ENCODE measurements at regions not wholly inside any gene's neighbourhood (a gene's known extent, or its start where the extent isn't known, plus 50 kb on each side); places are given as distances from the start of the nearest gene placed in this dataset.

DNA sequence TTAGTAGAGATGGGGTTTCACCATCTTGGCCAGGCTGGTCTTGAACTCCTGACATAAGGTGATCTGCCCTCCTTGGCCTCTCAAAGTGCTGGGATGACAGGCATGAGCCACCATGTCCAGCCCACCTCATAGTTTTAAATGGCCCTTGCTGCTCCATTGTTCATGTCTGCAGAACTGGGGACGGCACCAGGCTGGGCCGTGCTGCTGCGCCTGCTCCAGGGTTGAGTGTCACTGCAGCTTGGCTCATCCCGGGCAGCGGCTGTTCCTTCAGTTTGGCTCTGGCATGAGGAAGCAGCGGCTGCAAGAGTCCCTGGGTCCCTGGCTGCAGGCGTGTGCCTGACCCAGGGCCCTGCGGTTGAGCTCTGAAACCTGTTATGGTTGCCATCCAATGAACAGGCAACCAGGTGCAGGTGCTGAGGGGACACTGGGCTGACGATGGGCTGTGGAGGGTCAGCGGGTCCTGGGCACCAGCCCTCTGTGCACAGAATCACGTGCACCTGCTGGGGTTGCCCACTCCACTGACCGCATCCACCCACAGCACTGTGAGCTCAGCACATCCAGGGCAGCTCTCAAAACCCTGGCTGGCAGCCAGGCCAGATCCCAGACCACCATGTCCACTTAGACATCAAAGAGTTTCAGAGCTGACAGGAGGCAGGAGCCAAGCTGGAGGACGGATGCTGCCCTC, 70.2 kb upstream of the PPP2R2D start:
- peaks cover 66% of the 10 kb centered on the region for H3K9me3 ChIP-seq (ENCODE audit: control insufficient read depth, insufficient read depth, low read length)
- ChIA-PET POLR2A (no interaction called here), CTCF (no interaction called here)
- H3K27ac ChIP-seq (ENCODE audit: low read depth, low read length), result no peak overlapping the region
- H3K4me3 ChIP-seq (ENCODE audit: low read depth, low read length), result no peak overlapping the region
- no peak for DNase-seq (ENCODE audit: low read depth, low spot score)
- TF ChIP-seq, protein P1, sequence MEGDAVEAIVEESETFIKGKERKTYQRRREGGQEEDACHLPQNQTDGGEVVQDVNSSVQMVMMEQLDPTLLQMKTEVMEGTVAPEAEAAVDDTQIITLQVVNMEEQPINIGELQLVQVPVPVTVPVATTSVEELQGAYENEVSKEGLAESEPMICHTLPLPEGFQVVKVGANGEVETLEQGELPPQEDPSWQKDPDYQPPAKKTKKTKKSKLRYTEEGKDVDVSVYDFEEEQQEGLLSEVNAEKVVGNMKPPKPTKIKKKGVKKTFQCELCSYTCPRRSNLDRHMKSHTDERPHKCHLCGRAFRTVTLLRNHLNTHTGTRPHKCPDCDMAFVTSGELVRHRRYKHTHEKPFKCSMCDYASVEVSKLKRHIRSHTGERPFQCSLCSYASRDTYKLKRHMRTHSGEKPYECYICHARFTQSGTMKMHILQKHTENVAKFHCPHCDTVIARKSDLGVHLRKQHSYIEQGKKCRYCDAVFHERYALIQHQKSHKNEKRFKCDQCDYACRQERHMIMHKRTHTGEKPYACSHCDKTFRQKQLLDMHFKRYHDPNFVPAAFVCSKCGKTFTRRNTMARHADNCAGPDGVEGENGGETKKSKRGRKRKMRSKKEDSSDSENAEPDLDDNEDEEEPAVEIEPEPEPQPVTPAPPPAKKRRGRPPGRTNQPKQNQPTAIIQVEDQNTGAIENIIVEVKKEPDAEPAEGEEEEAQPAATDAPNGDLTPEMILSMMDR (IDR thresholded peaks at IDR 0.05; ENCODE audit: low read depth, low read length), result no peak
- H3K27me3 ChIP-seq (ENCODE audit: control insufficient read depth, insufficient read depth, low read length), result no peaks in the 10 kb centered on the region

DNA sequence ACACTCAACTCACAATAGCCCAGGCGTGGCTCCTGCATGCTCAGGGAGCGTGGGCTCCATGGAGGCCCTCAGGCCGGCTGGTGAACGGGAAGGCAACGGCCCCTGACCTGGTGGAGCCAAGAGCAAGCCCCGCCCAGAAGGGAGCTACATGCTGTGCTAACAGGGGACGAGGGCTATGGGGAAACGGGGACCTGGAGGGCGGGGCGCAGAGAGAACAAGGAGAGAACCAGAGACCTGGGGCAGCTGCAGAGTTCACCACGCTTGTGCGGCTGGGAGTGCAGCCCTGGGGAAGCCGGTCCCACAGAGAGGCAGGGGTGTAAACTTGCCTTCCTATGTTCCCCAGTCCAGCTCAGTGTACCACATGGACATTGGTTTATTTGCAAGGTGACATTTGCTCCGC, 69.2 kb upstream of the PPP2R2D start:
- TF ChIP-seq, protein P1 (IDR thresholded peaks at IDR 0.05; ENCODE audit: low read depth, low read length), result no peak
- Histone ChIP-seq H3K27ac (ENCODE audit: low read depth, low read length) (no peak overlapping the region), H3K27me3 (ENCODE audit: control insufficient read depth, insufficient read depth, low read length) (no peaks in the 10 kb centered on the region), H3K4me3 (ENCODE audit: low read depth, low read length) (no peak overlapping the region), H3K9me3 (ENCODE audit: control insufficient read depth, insufficient read depth, low read length) (peaks cover 62% of the 10 kb centered on the region)
- DNase-seq (ENCODE audit: low read depth, low spot score), result no peak
- ChIA-PET CTCF (no interaction called here), POLR2A (no interaction called here)

DNA sequence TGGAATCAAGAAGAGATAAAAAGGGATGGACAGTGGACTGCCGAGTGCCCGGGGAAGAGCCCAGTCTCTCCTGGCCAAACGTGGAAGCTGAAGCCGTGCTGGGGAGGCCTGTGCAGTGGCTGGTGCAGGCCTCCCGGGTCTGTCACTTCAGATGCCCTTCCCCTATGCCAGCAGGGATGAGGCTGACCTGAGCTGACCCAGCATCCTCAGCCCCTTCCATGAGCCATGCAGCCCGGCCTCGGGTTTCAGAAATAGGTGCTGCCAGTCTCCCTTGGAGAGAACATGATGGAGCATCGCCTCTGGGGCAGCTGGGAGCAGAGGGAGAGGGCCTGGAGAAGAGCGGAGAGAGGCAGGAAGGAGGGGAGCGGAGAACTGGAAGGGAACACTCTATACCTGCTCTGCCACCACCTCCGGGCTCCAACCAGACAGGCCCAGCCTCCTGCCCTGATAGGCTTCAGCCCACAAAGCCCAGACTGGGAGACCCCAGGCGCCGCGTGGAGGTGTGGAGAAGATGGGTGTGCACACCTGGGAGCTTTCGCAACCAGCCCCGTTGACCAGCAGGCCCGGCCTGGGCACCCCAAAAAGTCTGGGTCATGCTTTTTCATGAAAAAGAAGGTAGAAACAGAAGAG, 68.6 kb upstream of the PPP2R2D start:
- H3K4me3 ChIP-seq (ENCODE audit: low read depth, low read length), result no peak overlapping the region
- no peak for DNase-seq (ENCODE audit: low read depth, low spot score)
- TF ChIP-seq, protein P1 (IDR thresholded peaks at IDR 0.05; ENCODE audit: low read depth, low read length), result no peak
- ChIA-PET CTCF (no interaction called here), POLR2A (no interaction called here)
- no peaks in the 10 kb centered on the region for H3K27me3 ChIP-seq (ENCODE audit: control insufficient read depth, insufficient read depth, low read length)
- H3K27ac ChIP-seq (ENCODE audit: low read depth, low read length), result no peak overlapping the region
- peaks cover 62% of the 10 kb centered on the region for H3K9me3 ChIP-seq (ENCODE audit: control insufficient read depth, insufficient read depth, low read length)

DNA sequence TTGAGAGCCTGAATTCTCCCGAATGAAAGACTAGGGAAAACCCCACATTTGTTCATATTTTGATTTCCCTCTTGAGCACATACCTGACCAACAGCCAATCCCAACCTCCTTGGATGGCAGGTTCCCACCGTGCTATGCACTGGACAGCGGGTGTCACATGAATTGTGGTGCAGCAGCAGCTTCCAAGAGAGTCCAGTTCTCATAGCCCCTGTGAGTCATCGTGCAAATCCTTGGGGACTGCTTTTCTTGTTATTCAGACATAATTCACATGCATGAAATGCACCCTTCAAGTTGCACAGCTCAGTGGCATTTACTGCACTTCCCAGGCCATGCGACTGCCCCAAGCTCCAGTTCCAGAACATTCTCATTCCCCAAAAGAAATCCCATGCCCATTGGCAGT, 67.8 kb upstream of the PPP2R2D start:
- CTCF ChIA-PET, result no interaction called here
- POLR2A ChIA-PET, result no interaction called here
- H3K27ac ChIP-seq (ENCODE audit: low read depth, low read length), result no peak overlapping the region
- H3K4me3 ChIP-seq (ENCODE audit: low read depth, low read length), result no peak overlapping the region
- no peaks in the 10 kb centered on the region for H3K27me3 ChIP-seq (ENCODE audit: control insufficient read depth, insufficient read depth, low read length)
- TF ChIP-seq, protein P1 (IDR thresholded peaks at IDR 0.05; ENCODE audit: low read depth, low read length), result no peak
- DNase-seq (ENCODE audit: low read depth, low spot score), result no peak
- peaks cover 62% of the 10 kb centered on the region for H3K9me3 ChIP-seq (ENCODE audit: control insufficient read depth, insufficient read depth, low read length)

DNA sequence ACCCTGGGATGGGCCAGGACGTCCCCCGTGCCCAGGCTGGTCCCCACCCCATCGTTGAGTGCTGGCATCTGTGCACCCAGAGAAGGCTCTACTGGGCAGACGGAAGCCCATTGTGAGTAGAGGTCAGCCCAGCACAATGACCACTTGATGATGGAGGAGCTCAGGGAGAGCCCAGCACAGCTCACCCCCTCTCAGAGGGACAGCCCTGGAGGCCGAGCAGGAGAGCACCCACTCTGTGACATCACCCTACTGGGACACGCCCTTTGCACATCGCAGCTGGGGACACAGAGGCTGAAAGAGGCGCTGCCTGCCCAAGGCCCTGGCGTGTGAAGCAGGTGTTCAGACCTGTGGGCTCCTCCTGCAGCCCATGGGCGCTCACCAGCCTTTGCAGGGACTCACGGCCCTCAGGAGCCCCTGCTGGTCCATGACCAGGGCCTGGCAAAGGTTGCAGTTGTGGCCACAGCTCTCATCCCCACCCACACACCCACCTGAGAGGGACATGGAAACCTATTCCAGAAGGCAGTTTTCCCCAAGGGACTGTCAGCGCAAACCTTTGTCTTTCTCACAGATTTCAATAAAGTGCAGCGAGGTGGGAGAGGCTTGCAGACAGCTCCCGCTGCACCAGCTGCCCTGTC, 67.2 kb upstream of the PPP2R2D start:
- DNase-seq (ENCODE audit: low read depth, low spot score), result no peak
- no peak overlapping the region for H3K4me3 ChIP-seq (ENCODE audit: low read depth, low read length)
- H3K27me3 ChIP-seq (ENCODE audit: control insufficient read depth, insufficient read depth, low read length), result no peaks in the 10 kb centered on the region
- CTCF ChIA-PET, result no interaction called here
- H3K27ac ChIP-seq (ENCODE audit: low read depth, low read length), result no peak overlapping the region
- TF ChIP-seq, protein P1 (IDR thresholded peaks at IDR 0.05; ENCODE audit: low read depth, low read length), result no peak
- POLR2A ChIA-PET, result no interaction called here
- H3K9me3 ChIP-seq (ENCODE audit: control insufficient read depth, insufficient read depth, low read length), result peaks cover 62% of the 10 kb centered on the region
